IMR-90 (cell line): ENCODE measurements at regions not wholly inside any gene's neighbourhood (a gene's known extent, or its start where the extent isn't known, plus 50 kb on each side); places are given as distances from the start of the nearest gene placed in this dataset.

Experiments
- ATAC-seq: fragments of 200-7000 bp; cut with Tn5 transposase; 2 replicates; pipeline ENCODE4 v1.9.1; 2020; ENCODE audit warnings: low read depth, mild to moderate bottlenecking, moderate library complexity
- BruUV-seq: library from RNA; stranded (reverse); fragments of 400-500 nt; replicated peaks from 2 replicates; lab custom pipeline; 2021; lab: Mats Ljungman, UMichigan
- CTCF ChIA-PET: fragments of 300-600 bp; formaldehyde crosslinking; extraction: SDS; loops from one replicate; lab custom pipeline; 2021; ENCODE audit warnings: antibody characterized with exemption; lab: Yijun Ruan, JAX
- POLR2A ChIA-PET: fragments of 300-600 bp; sonication (Branson Sonifier 250); formaldehyde crosslinking; loops from one replicate; lab custom pipeline; 2022; ENCODE audit warnings: antibody characterized with exemption; ENCODE audit not compliant: unreplicated experiment; lab: Charles Lee
- DNase-seq: peaks from one replicate; pipeline ENCODE4 v3.0.0; 2013
- H2AFZ ChIP-seq: replicated peaks from 2 replicates; pipeline ENCODE3; 2013; ENCODE audit warnings: low read length, mild to moderate bottlenecking; ENCODE audit not compliant: poor library complexity
- H2AK5ac ChIP-seq: 2 replicates; pipeline ENCODE4 v1.6.1; 2013; ENCODE audit warnings: low read depth, low read length, inconsistent platforms
- H2AK9ac ChIP-seq: replicated peaks from 2 replicates; pipeline ENCODE3; 2013; ENCODE audit warnings: mild to moderate bottlenecking, low read depth, low read length, moderate library complexity; ENCODE audit not compliant: poor library complexity
- H2BK120ac ChIP-seq: 2 replicates; pipeline ENCODE4 v1.6.1; 2013; ENCODE audit warnings: low read depth, low read length, inconsistent platforms
- H2BK15ac ChIP-seq: 3 replicates; pipeline ENCODE4 v1.6.1; 2013; ENCODE audit warnings: low read depth, low read length, inconsistent platforms
- H2BK20ac ChIP-seq: 2 replicates; pipeline ENCODE4 v1.6.1; 2013; ENCODE audit warnings: low read depth, mild to moderate bottlenecking, inconsistent platforms, low read length, moderate library complexity
- H2BK5ac ChIP-seq: 2 replicates; pipeline ENCODE4 v1.6.1; 2013; ENCODE audit warnings: mild to moderate bottlenecking, low read depth, low read length, inconsistent platforms; ENCODE audit not compliant: poor library complexity, severe bottlenecking
- H3K14ac ChIP-seq: replicated peaks from 2 replicates; pipeline ENCODE4 v1.6.1; 2013; ENCODE audit warnings: low read depth, low read length, inconsistent platforms
- H3K18ac ChIP-seq: 2 replicates; pipeline ENCODE4 v1.6.1; 2013; ENCODE audit warnings: low read depth, low read length, control low read depth
- H3K23ac ChIP-seq: 2 replicates; pipeline ENCODE4 v1.6.1; 2013; ENCODE audit warnings: low read depth, low read length, inconsistent platforms
- H3K27ac ChIP-seq: 2 replicates; pipeline ENCODE4 v1.5.1; 2013; ENCODE audit warnings: mild to moderate bottlenecking, control low read depth, low read length; ENCODE audit not compliant: insufficient read depth
- H3K27me3 ChIP-seq: 2 replicates; pipeline ENCODE4 v1.6.1; 2013; ENCODE audit warnings: low read length; ENCODE audit not compliant: control insufficient read depth, insufficient read depth
- H3K36me3 ChIP-seq: 2 replicates; pipeline ENCODE4 v1.6.1; 2013; ENCODE audit warnings: low read length, mixed read lengths; ENCODE audit not compliant: control insufficient read depth, insufficient read depth
- H3K4ac ChIP-seq: 2 replicates; pipeline ENCODE4 v1.6.1; 2013; ENCODE audit warnings: low read depth, low read length, inconsistent platforms
- H3K4me1 ChIP-seq: 2 replicates; pipeline ENCODE4 v1.6.1; 2013; ENCODE audit warnings: low read length, mixed read lengths; ENCODE audit not compliant: control insufficient read depth, insufficient read depth
- H3K4me2 ChIP-seq: 2 replicates; pipeline ENCODE4 v1.6.1; 2013; ENCODE audit warnings: low read depth, mild to moderate bottlenecking, control low read depth, low read length, moderate library complexity
- H3K4me3 ChIP-seq: 2 replicates; pipeline ENCODE4 v1.5.1; 2013; ENCODE audit warnings: low read depth, mild to moderate bottlenecking, control low read depth, low read length, moderate library complexity; ENCODE audit not compliant: insufficient read depth
- H3K56ac ChIP-seq: 2 replicates; pipeline ENCODE4 v1.6.1; 2013; ENCODE audit warnings: low read length, inconsistent platforms; ENCODE audit not compliant: insufficient read depth; ENCODE audit errors: extremely low read depth
- H3K79me1 ChIP-seq, 2 experiments: 2 replicates each; pipeline ENCODE4 v1.6.1; 2013; ENCODE audit warnings: low read length in 2 of 2, inconsistent platforms in 1 of 2, low read depth in 1 of 2
- H3K9ac ChIP-seq: 2 replicates; pipeline ENCODE4 v1.6.1; 2013; ENCODE audit warnings: low read depth, low read length, control low read depth
- H3K9me1 ChIP-seq: 2 replicates; pipeline ENCODE4 v1.6.1; 2013; ENCODE audit warnings: low read length, inconsistent platforms; ENCODE audit not compliant: insufficient read depth
- H3K9me3 ChIP-seq: 2 replicates; pipeline ENCODE4 v1.6.1; 2013; ENCODE audit warnings: low read length; ENCODE audit not compliant: control insufficient read depth, insufficient read depth
- H4K20me1 ChIP-seq: 2 replicates; pipeline ENCODE4 v1.6.1; 2013; ENCODE audit warnings: low read length, inconsistent platforms; ENCODE audit not compliant: insufficient read depth
- H4K5ac ChIP-seq: 2 replicates; pipeline ENCODE4 v1.6.1; 2013; ENCODE audit warnings: mild to moderate bottlenecking, low read depth, low read length, control low read depth
- H4K8ac ChIP-seq, 2 experiments: 2 replicates each; pipeline ENCODE4 v1.6.1; 2013; ENCODE audit warnings: low read depth in 2 of 2, low read length in 2 of 2, control low read depth in 1 of 2, inconsistent platforms in 1 of 2
- H4K91ac ChIP-seq: 2 replicates; pipeline ENCODE4 v1.6.1; 2013; ENCODE audit warnings: low read depth, low read length, inconsistent platforms; ENCODE audit not compliant: insufficient read depth
- BHLHE40 ChIP-seq: fragments of 150-350 bp; IDR thresholded peaks from 2 replicates; pipeline ENCODE4 v1.6.1; 2016; ENCODE audit warnings: mild to moderate bottlenecking, low read depth, low read length
- CEBPB ChIP-seq: IDR thresholded peaks from 2 replicates; pipeline ENCODE4 v1.6.1; 2012; ENCODE audit warnings: low read depth, low read length, improper control_type of control experiment
- CHD1 ChIP-seq: IDR thresholded peaks from 2 replicates; pipeline ENCODE4 v1.6.1; 2012; ENCODE audit warnings: low read depth, low read length, improper control_type of control experiment
- CTCF ChIP-seq: conservative IDR thresholded peaks from 2 replicates; pipeline ENCODE4 v1.5.1; 2012; ENCODE audit warnings: mild to moderate bottlenecking, low read depth, low read length, improper control_type of control experiment
- ELK1 ChIP-seq: fragments of 150-350 bp; IDR thresholded peaks from 2 replicates; pipeline ENCODE4 v1.6.1; 2016; ENCODE audit warnings: low read depth, mild to moderate bottlenecking, low read length, moderate library complexity, borderline replicate concordance
- FOS ChIP-seq: fragments of 150-350 bp; IDR thresholded peaks from 2 replicates; pipeline ENCODE4 v1.6.1; 2016; ENCODE audit warnings: low read depth, low read length
- MAFK ChIP-seq: IDR thresholded peaks from 2 replicates; pipeline ENCODE4 v1.6.1; 2012; ENCODE audit warnings: low read depth, low read length, improper control_type of control experiment
- MAZ ChIP-seq: IDR thresholded peaks from 2 replicates; pipeline ENCODE4 v1.6.1; 2012; ENCODE audit warnings: low read depth, mild to moderate bottlenecking, low read length, improper control_type of control experiment, moderate library complexity, borderline replicate concordance
- MXI1 ChIP-seq: IDR thresholded peaks from 2 replicates; pipeline ENCODE4 v1.6.1; 2012; ENCODE audit warnings: low read depth, mild to moderate bottlenecking, low read length, moderate library complexity, borderline replicate concordance
- NFE2L2 ChIP-seq: fragments of 150-350 bp; IDR thresholded peaks from 2 replicates; pipeline ENCODE4 v1.6.1; 2016; ENCODE audit warnings: low read depth, mild to moderate bottlenecking, low read length
- POLR2A ChIP-seq: IDR thresholded peaks from 2 replicates; pipeline ENCODE4 v1.6.1; 2012; ENCODE audit warnings: mild to moderate bottlenecking, low read depth, low read length
- RAD21 ChIP-seq: IDR thresholded peaks from 2 replicates; pipeline ENCODE4 v1.6.1; 2012; ENCODE audit warnings: low read length, improper control_type of control experiment
- RCOR1 ChIP-seq: IDR thresholded peaks from 2 replicates; pipeline ENCODE4 v1.6.1; 2012; ENCODE audit warnings: mild to moderate bottlenecking, low read length, improper control_type of control experiment; ENCODE audit not compliant: insufficient replicate concordance
- RFX5 ChIP-seq: IDR thresholded peaks from 2 replicates; pipeline ENCODE4 v1.8.0; 2012; ENCODE audit warnings: low read depth, mild to moderate bottlenecking, low read length, moderate library complexity
- SMC3 ChIP-seq: fragments of 150-350 bp; IDR thresholded peaks from 2 replicates; pipeline ENCODE4 v1.6.1; 2016; ENCODE audit warnings: low read depth, mild to moderate bottlenecking, antibody characterized with exemption, low read length, moderate library complexity
- WGBS, 2 experiments: methylation state at CpG; one replicate each; pipeline versions ENCODE4 v1.1.5 to v1.1.7; 2013; ENCODE audit warnings: missing lambda C conversion rate in 2 of 2; ENCODE audit not compliant: insufficient read length in 1 of 2; ENCODE audit errors: extremely low coverage in 2 of 2; 5-methylcytosine and 5-hydroxymethylcytosine counted together
- dilution Hi-C: fragments of 300-500 bp; cut with HindIII; formaldehyde crosslinking; loops from one replicate; pipeline ENCODE4 v1.14.3; 2018; ENCODE audit warnings: low sequenced_read_pairs; ENCODE audit not compliant: unreplicated experiment
- in situ Hi-C: fragments of 300-500 bp; cut with MboI; formaldehyde crosslinking; loops from 3 replicates; pipeline ENCODE4 v1.14.3; 2019; ENCODE audit warnings: low sequenced_read_pairs, inconsistent platforms, mixed read lengths
- intact Hi-C: fragments of 100-400 bp; cut with micrococcal nuclease; formaldehyde crosslinking; loops from 2 replicates; pipeline ENCODE4 v1.10.0; 2022
- TF ChIP-seq, protein P1 (sequence below): fragments of 150-350 bp; IDR thresholded peaks from 2 replicates; pipeline ENCODE4 v1.6.1; 2017; ENCODE audit warnings: mild to moderate bottlenecking, antibody characterized with exemption, low read length, low read depth

GRCh38 chr10:52986125-52986524 lies 213.5 kb upstream of the MBL2 start:
- Histone ChIP-seq H3K27ac (no peak overlapping the region), H4K5ac (no peak overlapping the region), H3K23ac (no peak overlapping the region), H2BK15ac (no peak overlapping the region), H3K9me1 (no peaks in the 10 kb centered on the region), H2AFZ (no peak overlapping the region), H3K79me1 (no peaks in the 10 kb centered on the region), H3K27me3 (no peaks in the 10 kb centered on the region), H3K9me3 (no peaks in the 10 kb centered on the region), H3K14ac (no peak overlapping the region), H3K56ac (no peak overlapping the region), H3K4me1 (no peaks in the 10 kb centered on the region), H4K20me1 (no peaks in the 10 kb centered on the region), H3K4me3 (no peak overlapping the region), H3K4me2 (no peak overlapping the region), H3K18ac (no peak overlapping the region), H3K9ac (no peak overlapping the region), H3K36me3 (no peaks in the 10 kb centered on the region), H2BK120ac (no peak overlapping the region), H3K4ac (no peak overlapping the region), H2BK5ac (no peak overlapping the region), H2AK5ac (no peak overlapping the region), H2AK9ac (no peak overlapping the region), H4K91ac (no peak overlapping the region), H2BK20ac (no peak overlapping the region), H4K8ac (no peak overlapping the region)
- WGBS, 2 experiments = no CpG with 5 or more reads among the region's 2 CpGs
- dilution Hi-C loops = no loop called here
- intact Hi-C loops = no loop called here
- no peak for DNase-seq
- no peak for ATAC-seq
- no TSS peak for BruUV-seq
- ChIA-PET POLR2A (no interaction called here), CTCF (no interaction called here)
- TF ChIP-seq NFE2L2 (no peak), BHLHE40 (no peak), ELK1 (no peak), RAD21 (no peak), FOS (no peak), POLR2A (no peak), CTCF (no peak), SMC3 (no peak), MAZ (no peak), RCOR1 (no peak), MAFK (no peak), MXI1 (no peak), CHD1 (no peak), RFX5 (no peak), CEBPB (no peak)
- TF ChIP-seq, protein P1, sequence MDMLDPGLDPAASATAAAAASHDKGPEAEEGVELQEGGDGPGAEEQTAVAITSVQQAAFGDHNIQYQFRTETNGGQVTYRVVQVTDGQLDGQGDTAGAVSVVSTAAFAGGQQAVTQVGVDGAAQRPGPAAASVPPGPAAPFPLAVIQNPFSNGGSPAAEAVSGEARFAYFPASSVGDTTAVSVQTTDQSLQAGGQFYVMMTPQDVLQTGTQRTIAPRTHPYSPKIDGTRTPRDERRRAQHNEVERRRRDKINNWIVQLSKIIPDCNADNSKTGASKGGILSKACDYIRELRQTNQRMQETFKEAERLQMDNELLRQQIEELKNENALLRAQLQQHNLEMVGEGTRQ = no peak
- in situ Hi-C loops = no loop called here
